Smooth muscle cell (in vitro differentiated cells): ENCODE measurements at regions not wholly inside any gene's neighbourhood (a gene's known extent, or its start where the extent isn't known, plus 50 kb on each side); places are given as distances from the start of the nearest gene placed in this dataset.

Experiments
- DNase-seq: peaks from one replicate; lab custom pipeline; 2025; ENCODE audit not compliant: unreplicated experiment; lab: John Stamatoyannopoulos, UW
- H2AFZ ChIP-seq: fragments of 200-600 bp; sonication (generic); 2 replicates; pipeline ENCODE4 v1.6.0; 2016; ENCODE audit warnings: antibody characterized with exemption, low read depth, mild to moderate bottlenecking
- H3F3A ChIP-seq: fragments of 200-600 bp; sonication (generic); 2 replicates; pipeline ENCODE4 v1.6.0; 2017; ENCODE audit warnings: antibody characterized with exemption, low read depth
- H3K27ac ChIP-seq: fragments of 200-600 bp; sonication (generic); 2 replicates; pipeline ENCODE4 v1.5.1; 2016; ENCODE audit warnings: low read depth, mild to moderate bottlenecking
- H3K27me3 ChIP-seq: fragments of 200-600 bp; sonication (generic); 2 replicates; pipeline ENCODE4 v1.6.1; 2016; ENCODE audit warnings: low read depth, mild to moderate bottlenecking
- H3K36me3 ChIP-seq: fragments of 200-600 bp; sonication (generic); 2 replicates; pipeline ENCODE4 v1.5.1; 2016; ENCODE audit warnings: low read depth
- H3K4me1 ChIP-seq: fragments of 200-600 bp; sonication (generic); 2 replicates; pipeline ENCODE4 v1.5.1; 2016; ENCODE audit warnings: low read depth
- H3K4me2 ChIP-seq: fragments of 200-600 bp; sonication (generic); 2 replicates; pipeline ENCODE4 v1.6.0; 2016; ENCODE audit warnings: mild to moderate bottlenecking
- H3K4me3 ChIP-seq: fragments of 200-600 bp; sonication (generic); 2 replicates; pipeline ENCODE4 v1.5.1; 2016; ENCODE audit warnings: mild to moderate bottlenecking
- H3K79me2 ChIP-seq: fragments of 200-600 bp; sonication (generic); 2 replicates; pipeline ENCODE4 v1.6.0; 2016; ENCODE audit warnings: low read depth, mild to moderate bottlenecking
- H3K9ac ChIP-seq: fragments of 200-600 bp; sonication (generic); 2 replicates; pipeline ENCODE4 v1.6.0; 2016; ENCODE audit warnings: low read depth
- H3K9me3 ChIP-seq: fragments of 200-600 bp; sonication (generic); replicated peaks from 2 replicates; pipeline ENCODE4 v1.5.1; 2016; ENCODE audit warnings: low read depth
- H4K20me1 ChIP-seq: fragments of 200-600 bp; sonication (generic); 2 replicates; pipeline ENCODE4 v1.6.0; 2016; ENCODE audit warnings: low read depth
- WGBS: methylation state at CpG from one replicate; pipeline ENCODE4 v1.1.7; 2016; ENCODE audit warnings: low lambda C conversion rate; 5-methylcytosine and 5-hydroxymethylcytosine counted together
- TF ChIP-seq, protein P1 (sequence below): fragments of 200-600 bp; sonication (generic); IDR thresholded peaks from 2 replicates; pipeline ENCODE4 v1.5.1; 2017; ENCODE audit warnings: borderline replicate concordance, mild to moderate bottlenecking, antibody characterized with exemption; ENCODE audit not compliant: insufficient read depth, poor library complexity, severe bottlenecking

DNA sequence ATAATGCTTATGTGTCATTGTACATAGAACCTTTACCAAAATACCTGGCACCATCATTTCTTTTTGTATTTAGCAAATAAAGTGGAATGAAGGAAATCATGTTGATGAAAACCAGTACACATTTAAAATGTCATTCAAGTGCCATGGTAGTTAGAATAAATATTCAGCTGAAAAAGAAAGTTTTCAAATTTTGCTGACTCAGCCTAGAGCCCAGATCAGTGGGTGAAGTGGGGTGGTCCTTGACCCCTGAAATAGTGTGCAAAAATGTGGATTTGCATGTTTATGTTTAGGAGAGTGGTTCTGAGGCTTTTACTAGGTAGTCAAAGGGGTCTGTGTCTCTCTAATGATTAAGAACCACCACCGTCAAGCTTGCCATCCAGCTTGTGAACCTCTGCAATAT is 418.7 kb downstream of the ETNK1 start:
- 85% methylated on average over 1 of the region's 1 CpG for WGBS

DNA sequence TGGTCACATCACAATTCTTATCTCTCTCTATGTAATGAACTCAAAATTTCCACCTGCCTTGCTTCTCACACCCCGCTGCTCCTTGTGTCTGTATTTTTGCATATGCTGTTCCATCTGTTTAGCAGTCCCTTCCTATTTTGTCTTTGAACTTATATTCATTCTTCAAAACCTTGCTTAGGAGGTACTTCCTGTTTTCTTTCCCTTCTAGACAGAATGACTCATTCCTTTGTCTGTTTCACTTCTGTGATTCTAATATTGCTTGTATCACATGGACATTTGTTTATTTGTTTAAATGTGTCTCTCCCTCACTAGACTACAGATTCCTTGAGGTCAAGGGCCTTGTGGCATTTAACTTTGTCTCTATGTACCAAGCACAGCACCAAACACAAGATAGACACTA is 424.2 kb downstream of the ETNK1 start:
- TF ChIP-seq, protein P1, sequence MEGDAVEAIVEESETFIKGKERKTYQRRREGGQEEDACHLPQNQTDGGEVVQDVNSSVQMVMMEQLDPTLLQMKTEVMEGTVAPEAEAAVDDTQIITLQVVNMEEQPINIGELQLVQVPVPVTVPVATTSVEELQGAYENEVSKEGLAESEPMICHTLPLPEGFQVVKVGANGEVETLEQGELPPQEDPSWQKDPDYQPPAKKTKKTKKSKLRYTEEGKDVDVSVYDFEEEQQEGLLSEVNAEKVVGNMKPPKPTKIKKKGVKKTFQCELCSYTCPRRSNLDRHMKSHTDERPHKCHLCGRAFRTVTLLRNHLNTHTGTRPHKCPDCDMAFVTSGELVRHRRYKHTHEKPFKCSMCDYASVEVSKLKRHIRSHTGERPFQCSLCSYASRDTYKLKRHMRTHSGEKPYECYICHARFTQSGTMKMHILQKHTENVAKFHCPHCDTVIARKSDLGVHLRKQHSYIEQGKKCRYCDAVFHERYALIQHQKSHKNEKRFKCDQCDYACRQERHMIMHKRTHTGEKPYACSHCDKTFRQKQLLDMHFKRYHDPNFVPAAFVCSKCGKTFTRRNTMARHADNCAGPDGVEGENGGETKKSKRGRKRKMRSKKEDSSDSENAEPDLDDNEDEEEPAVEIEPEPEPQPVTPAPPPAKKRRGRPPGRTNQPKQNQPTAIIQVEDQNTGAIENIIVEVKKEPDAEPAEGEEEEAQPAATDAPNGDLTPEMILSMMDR, result no peak
- no peaks in the 10 kb centered on the region for H3K79me2 ChIP-seq
- H3K27ac ChIP-seq, result no peak overlapping the region
- 96% methylated on average over 1 of the region's 1 CpG for WGBS
- H4K20me1 ChIP-seq, result no peaks in the 10 kb centered on the region
- no peaks in the 10 kb centered on the region for H3K9me3 ChIP-seq
- H3K9ac ChIP-seq, result no peak overlapping the region
- DNase-seq, result no peak
- H3K36me3 ChIP-seq, result no peaks in the 10 kb centered on the region
- H3K4me2 ChIP-seq, result no peak overlapping the region
- H3F3A ChIP-seq, result no peaks in the 10 kb centered on the region
- no peaks in the 10 kb centered on the region for H3K4me1 ChIP-seq
- H3K4me3 ChIP-seq, result no peak overlapping the region
- H2AFZ ChIP-seq, result no peak overlapping the region
- H3K27me3 ChIP-seq, result no peaks in the 10 kb centered on the region

More for the DNA sequence above, 418.7 kb downstream of the ETNK1 start:
- no peak for DNase-seq
- no peak overlapping the region for H3K4me2 ChIP-seq
- H3K27ac ChIP-seq, result no peak overlapping the region
- H3K36me3 ChIP-seq, result no peaks in the 10 kb centered on the region
- no peaks in the 10 kb centered on the region for H3K27me3 ChIP-seq
- H3K79me2 ChIP-seq, result no peaks in the 10 kb centered on the region
- no peaks in the 10 kb centered on the region for H4K20me1 ChIP-seq
- H3K4me1 ChIP-seq, result no peaks in the 10 kb centered on the region
- H3F3A ChIP-seq, result no peaks in the 10 kb centered on the region
- H3K4me3 ChIP-seq, result no peak overlapping the region
- H3K9me3 ChIP-seq, result no peaks in the 10 kb centered on the region
- TF ChIP-seq, protein P1, result no peak
- no peak overlapping the region for H2AFZ ChIP-seq
- H3K9ac ChIP-seq, result no peak overlapping the region

GRCh38 chr12:23055004-23055403 is 430.0 kb downstream of the ETNK1 start:
- H3K9me3 ChIP-seq, result no peaks in the 10 kb centered on the region
- TF ChIP-seq, protein P1, result peak; percentile 41
- no peaks in the 10 kb centered on the region for H3K79me2 ChIP-seq
- H2AFZ ChIP-seq, result peak overlapping the region; percentile 11
- WGBS, result 16% methylated on average over 4 of the region's 4 CpGs
- no peaks in the 10 kb centered on the region for H3K27me3 ChIP-seq
- no peak for DNase-seq
- no peak overlapping the region for H3K9ac ChIP-seq
- no peak overlapping the region for H3K4me3 ChIP-seq
- H4K20me1 ChIP-seq, result no peaks in the 10 kb centered on the region
- H3K4me1 ChIP-seq, result no peaks in the 10 kb centered on the region
- no peak overlapping the region for H3K4me2 ChIP-seq
- H3F3A ChIP-seq, result no peaks in the 10 kb centered on the region
- no peak overlapping the region for H3K27ac ChIP-seq
- H3K36me3 ChIP-seq, result no peaks in the 10 kb centered on the region

DNA sequence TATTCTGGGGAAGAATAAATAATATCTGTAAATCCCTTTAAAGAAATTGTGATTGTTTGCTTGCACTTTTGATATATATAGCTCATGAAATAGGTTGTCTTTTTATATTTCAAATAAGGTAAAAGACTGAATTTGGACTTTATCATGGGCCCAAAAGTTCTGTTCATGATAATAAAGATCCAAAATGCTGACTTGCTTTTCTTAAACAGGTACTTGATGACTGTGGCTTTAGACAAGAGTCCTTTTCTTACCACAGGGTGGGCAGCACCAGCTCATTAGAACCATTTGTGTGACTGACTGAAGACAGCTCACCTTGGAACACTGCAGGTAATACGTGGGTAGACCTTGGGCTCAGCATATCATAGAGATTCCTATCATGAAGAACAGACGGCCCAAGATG is 432.6 kb downstream of the ETNK1 start:
- 82% methylated on average over 2 of the region's 2 CpGs for WGBS

More for the DNA sequence above, 432.6 kb downstream of the ETNK1 start:
- Histone ChIP-seq H3K9me3 (no peaks in the 10 kb centered on the region), H3K4me3 (no peak overlapping the region), H3K27me3 (no peaks in the 10 kb centered on the region), H2AFZ (no peak overlapping the region), H3K79me2 (no peaks in the 10 kb centered on the region), H3K9ac (no peak overlapping the region), H3K36me3 (no peaks in the 10 kb centered on the region), H3K27ac (no peak overlapping the region), H4K20me1 (no peaks in the 10 kb centered on the region), H3K4me2 (no peak overlapping the region), H3K4me1 (no peaks in the 10 kb centered on the region), H3F3A (no peaks in the 10 kb centered on the region)
- DNase-seq, result no peak
- TF ChIP-seq, protein P1, result no peak
